Transverse colon (tissue), 4 donors: ENCODE measurements at regions not wholly inside any gene's neighbourhood (a gene's known extent, or its start where the extent isn't known, plus 50 kb on each side); places are given as distances from the start of the nearest gene placed in this dataset.

Source experiments
- DNase-seq: peaks from one replicate; pipeline ENCODE4 v3.0.0-alpha.2; 2019
- H3K27ac ChIP-seq, 4 donors: fragments of 200-600 bp; sonication (generic); 2 replicates each; pipeline ENCODE4 v1.5.1; 2016 to 2018; ENCODE audit warnings: inconsistent platforms in 4 of 4
- H3K27me3 ChIP-seq: fragments of 200-600 bp; sonication (generic); 2 replicates; pipeline ENCODE4 v1.5.1; 2017; ENCODE audit warnings: inconsistent platforms
- H3K36me3 ChIP-seq, 4 donors: fragments of 200-600 bp; sonication (generic); 2 replicates each; pipeline ENCODE4 v1.5.1; 2017 to 2019; ENCODE audit warnings: inconsistent platforms in 4 of 4
- H3K4me1 ChIP-seq, 4 donors: fragments of 200-600 bp; sonication (generic); 2 replicates each; pipeline ENCODE4 v1.5.1; 2017 to 2020; ENCODE audit warnings: inconsistent platforms in 4 of 4
- H3K4me3 ChIP-seq, 4 donors: fragments of 200-600 bp; sonication (generic); 1 replicate in 1 of 4; 2 replicates in 3 of 4; pipeline versions ENCODE4 v1.5.1 to v1.6.1; 2017 to 2019; ENCODE audit warnings: inconsistent platforms in 4 of 4
- H3K9me3 ChIP-seq, 2 donors: fragments of 200-600 bp; sonication (generic); 2 replicates each; pipeline ENCODE4 v1.5.1; 2017 to 2019; ENCODE audit warnings: inconsistent platforms in 2 of 2
- CTCF ChIP-seq, 5 experiments: fragments of 200-600 bp in 3 of 5; fragments of 450-650 bp in 2 of 5; sonication (generic) in 3 of 5; IDR thresholded peaks; 1 replicate in 2 of 5; 2 replicates in 3 of 5; pipeline ENCODE4 v1.5.1; 2016 to 2017; ENCODE audit warnings: antibody characterized with exemption in 5 of 5, inconsistent platforms in 3 of 5, mild to moderate bottlenecking in 2 of 5, moderate library complexity in 1 of 5
- EP300 ChIP-seq: sonication (generic); formaldehyde crosslinking; IDR thresholded peaks from one replicate; pipeline ENCODE4 v1.6.1; 2017; ENCODE audit warnings: antibody characterized with exemption, low read depth
- POLR2A ChIP-seq: fragments of 450-650 bp; IDR thresholded peaks from one replicate; pipeline ENCODE4 v1.6.1; 2016; ENCODE audit warnings: antibody characterized with exemption, mild to moderate bottlenecking, moderate library complexity
- POLR2AphosphoS5 ChIP-seq, 3 donors: sonication (generic); formaldehyde crosslinking; IDR thresholded peaks; one replicate each; pipeline ENCODE4 v1.6.1; 2016; ENCODE audit warnings: antibody characterized with exemption in 3 of 3
- WGBS, 2 donors: methylation state at CpG; one replicate each; pipeline ENCODE4 v1.1.5; 2018; ENCODE audit warnings: low coverage in 1 of 2; 5-methylcytosine and 5-hydroxymethylcytosine counted together
- in situ Hi-C, 4 donors: fragments of 200-750 bp; cut with MboI; loops; one replicate each; pipeline versions ENCODE4 v1.15.0 to v1.15.1; 2017; ENCODE audit warnings: low sequenced_read_pairs in 3 of 4, low pct_ligation_motif_present in 1 of 4, low pct_unique_long_range_greater_than_20kb in 1 of 4
- intact Hi-C: fragments of 100-400 bp; cut with DNase I; formaldehyde crosslinking; loops from one replicate; pipeline ENCODE4 v1.15.1; 2023; ENCODE audit warnings: low total_unique reads

DNA sequence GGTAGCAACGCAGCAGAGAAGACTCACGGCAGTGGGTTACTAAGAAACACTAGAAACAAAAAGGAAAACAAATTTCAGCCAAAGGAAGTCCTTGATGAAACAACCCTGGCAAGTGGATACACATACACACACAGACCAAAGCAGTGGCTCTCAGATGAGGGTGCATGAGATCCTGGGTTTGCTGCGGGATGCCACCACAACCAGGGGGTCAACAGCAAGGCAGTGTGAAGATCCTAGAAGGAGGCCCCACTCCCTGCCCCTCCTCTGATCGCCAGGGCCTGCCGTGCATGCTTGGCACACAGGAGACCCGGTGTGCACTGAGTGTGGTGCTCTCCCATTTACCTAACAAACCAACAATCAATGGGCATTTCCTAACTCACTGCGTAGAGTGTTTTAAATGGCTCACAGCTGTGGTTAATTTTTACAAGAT is 252.3 kb upstream of the KLF14 start:
- TF ChIP-seq POLR2AphosphoS5 (IDR thresholded peaks at IDR 0.05) (peak in 1 of 3 donors; percentile 13), EP300 (no peak), POLR2A (no peak), CTCF (IDR thresholded peaks at IDR 0.05) (no peak)
- no peak overlapping the region for H3K4me3 ChIP-seq
- intact Hi-C loops: no loop called here
- WGBS, 2 donors: 38 to 59% methylated on average over 4 to 7 of the region's 7 CpGs
- no peaks in the 10 kb centered on the region for H3K27me3 ChIP-seq
- no peak for DNase-seq
- peak overlapping the region in 3 of 4 donors; percentile 8 to 52 (median 50) for H3K27ac ChIP-seq
- H3K9me3 ChIP-seq: no peaks in the 10 kb centered on the region
- in situ Hi-C loops: no loop called here
- H3K4me1 ChIP-seq: peaks cover 29 to 90% (median 43%) of the 10 kb centered on the region in 4 donors
- peaks cover 0 to 4% (median 0%) of the 10 kb centered on the region in 4 donors for H3K36me3 ChIP-seq

DNA sequence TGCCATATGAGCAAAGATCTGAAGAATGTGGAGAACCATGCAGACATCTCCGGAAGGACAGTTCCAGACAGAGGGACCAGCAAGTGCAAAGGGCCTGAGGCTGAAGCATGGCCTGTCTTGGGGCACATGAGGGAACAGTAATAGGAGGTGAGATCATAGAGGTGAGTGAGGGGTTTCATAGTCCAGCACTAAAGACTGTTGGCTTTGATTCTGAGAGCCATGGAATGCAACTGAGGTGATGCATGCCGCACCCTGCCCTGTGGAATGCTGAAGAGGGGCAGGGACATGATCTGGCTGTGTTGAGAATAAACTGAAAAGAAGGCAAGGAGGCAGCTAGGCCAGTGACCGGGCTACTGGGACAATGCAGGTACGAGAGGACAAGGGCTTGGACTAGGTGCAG is 253.1 kb upstream of the KLF14 start:
- intact Hi-C loops: no loop called here
- Histone ChIP-seq H3K36me3 (peaks cover 0 to 4% (median 0%) of the 10 kb centered on the region in 4 donors), H3K27me3 (no peaks in the 10 kb centered on the region), H3K4me3 (no peak overlapping the region), H3K9me3 (no peaks in the 10 kb centered on the region), H3K4me1 (peaks cover 26 to 89% (median 43%) of the 10 kb centered on the region in 4 donors), H3K27ac (peak overlapping the region in 3 of 4 donors; percentile 1 to 52 (median 6))
- TF ChIP-seq CTCF (IDR thresholded peaks at IDR 0.05) (no peak), EP300 (no peak), POLR2A (no peak), POLR2AphosphoS5 (IDR thresholded peaks at IDR 0.05) (no peak)
- WGBS, 2 donors: 86 to 94% methylated on average over 2 to 4 of the region's 4 CpGs
- no peak for DNase-seq
- in situ Hi-C loops: no loop called here

- Histone ChIP-seq H3K4me1 (peaks cover 18 to 86% (median 40%) of the 10 kb centered on the region in 4 donors), H3K36me3 (peaks cover 0 to 2% (median 0%) of the 10 kb centered on the region in 4 donors), H3K9me3 (no peaks in the 10 kb centered on the region), H3K27ac (peak overlapping the region in 3 of 4 donors; percentile 1 to 75 (median 47)), H3K27me3 (no peaks in the 10 kb centered on the region), H3K4me3 (no peak overlapping the region)
- TF ChIP-seq EP300 (no peak), CTCF (IDR thresholded peaks at IDR 0.05) (no peak), POLR2A (no peak), POLR2AphosphoS5 (IDR thresholded peaks at IDR 0.05) (no peak)
- no peak for DNase-seq
- in situ Hi-C loops (no loop called here), intact Hi-C loops (no loop called here)
- 58 to 60% methylated on average over 2 to 5 of the region's 5 CpGs for WGBS, 2 donors
These were observed 254.4 kb upstream of the KLF14 start for GRCh38 chr7:130988443-130988842.

DNA sequence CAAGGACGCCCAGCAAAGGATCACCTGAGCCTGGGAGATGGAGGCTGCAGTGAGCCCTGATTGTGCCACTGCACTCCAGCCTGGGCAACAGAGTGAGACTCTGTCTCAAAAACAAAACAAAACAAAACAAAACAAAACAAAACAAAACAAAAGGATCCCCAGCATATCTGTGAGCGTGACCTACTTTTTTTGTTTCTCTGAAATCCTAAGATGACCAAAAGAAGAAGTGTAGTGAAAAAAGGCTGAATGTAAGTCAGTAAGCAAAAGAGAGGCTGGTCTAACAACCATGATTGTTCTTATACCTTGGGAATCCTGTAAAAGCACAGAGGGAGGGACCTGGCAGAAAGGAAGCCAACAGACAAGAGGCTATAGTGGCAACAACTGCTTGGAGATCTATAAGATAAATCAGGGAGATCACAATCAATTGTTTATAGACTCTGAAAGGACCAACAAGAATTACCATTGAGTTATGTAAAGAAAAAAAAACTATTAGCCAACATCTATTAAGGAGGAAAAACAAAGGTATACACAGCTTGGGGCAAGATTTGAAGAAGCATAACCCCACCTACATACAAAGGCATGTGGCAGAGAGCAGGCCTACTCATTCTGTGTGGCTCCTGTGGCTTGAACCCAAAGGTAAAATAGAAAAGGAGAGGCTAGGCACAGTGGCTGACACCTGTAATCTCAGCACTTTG is 255.2 kb upstream of the KLF14 start:
- no peaks in the 10 kb centered on the region for H3K36me3 ChIP-seq
- in situ Hi-C loops (no loop called here), intact Hi-C loops (no loop called here)
- peaks cover 22 to 88% (median 41%) of the 10 kb centered on the region in 4 donors for H3K4me1 ChIP-seq
- DNase-seq: no peak
- no peaks in the 10 kb centered on the region for H3K27me3 ChIP-seq
- H3K9me3 ChIP-seq: no peaks in the 10 kb centered on the region
- no peak for TF ChIP-seq EP300
- no peak for TF ChIP-seq CTCF (IDR thresholded peaks at IDR 0.05)
- TF ChIP-seq POLR2A: no peak
- TF ChIP-seq POLR2AphosphoS5 (IDR thresholded peaks at IDR 0.05): no peak
- no peak overlapping the region for H3K4me3 ChIP-seq
- peak overlapping the region; percentile 1 to 75 (median 36) for H3K27ac ChIP-seq
- WGBS, 2 donors: 62 to 73% methylated on average over 2 of the region's 2 CpGs
